HG02938 (cell line): ENCODE measurements at regions not wholly inside any gene's neighbourhood (a gene's known extent, or its start where the extent isn't known, plus 50 kb on each side); places are given as distances from the start of the nearest gene placed in this dataset.
"Not testable (repeated sequence)": the region's sequence is repeated elsewhere in the genome, so short reads cannot be mapped to it uniquely, and the experiment has no call there.

ENCODE experiments used
- ATAC-seq: cut with Tn5 transposase; IDR thresholded peaks from one replicate; pipeline ENCODE4 v1.9.1; 2021; ENCODE audit warnings: mild to moderate bottlenecking, moderate library complexity; ENCODE audit not compliant: unreplicated experiment

GRCh38 chr10:114872519-114873087 is 51.0 kb downstream of the FHIP2A start:
- no peak for ATAC-seq

- ATAC-seq: no peak
These were observed 53.3 kb downstream of the FHIP2A start for GRCh38 chr10:114874827-114875411.

- not testable (repeated sequence) for ATAC-seq
These were observed 54.1 kb downstream of the FHIP2A start for GRCh38 chr10:114875590-114876081.

DNA sequence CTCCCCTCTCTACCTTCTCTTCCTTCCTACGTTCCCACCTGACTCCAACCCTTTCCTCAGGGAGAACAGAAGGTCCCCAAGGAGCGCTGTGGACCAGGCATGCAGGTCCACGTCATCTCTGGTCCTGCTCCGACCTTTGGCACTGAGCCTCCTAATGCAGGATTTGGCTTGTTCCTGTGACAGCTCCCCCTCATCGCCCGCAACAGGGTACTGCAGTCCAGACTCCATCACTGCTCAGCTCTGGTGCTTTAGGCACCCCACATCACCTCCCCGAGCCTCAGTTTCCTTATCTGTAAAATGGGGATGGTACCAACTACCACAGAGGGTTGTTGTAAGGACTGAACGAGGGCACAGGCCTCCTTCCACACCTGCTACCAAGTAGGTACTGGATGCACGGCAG is 54.6 kb downstream of the FHIP2A start:
- no peak for ATAC-seq

GRCh38 chr10:114876602-114877300 is 55.2 kb downstream of the FHIP2A start:
- ATAC-seq: peak; percentile 68

GRCh38 chr10:114877301-114877644 is 55.7 kb downstream of the FHIP2A start:
- ATAC-seq: no peak

DNA sequence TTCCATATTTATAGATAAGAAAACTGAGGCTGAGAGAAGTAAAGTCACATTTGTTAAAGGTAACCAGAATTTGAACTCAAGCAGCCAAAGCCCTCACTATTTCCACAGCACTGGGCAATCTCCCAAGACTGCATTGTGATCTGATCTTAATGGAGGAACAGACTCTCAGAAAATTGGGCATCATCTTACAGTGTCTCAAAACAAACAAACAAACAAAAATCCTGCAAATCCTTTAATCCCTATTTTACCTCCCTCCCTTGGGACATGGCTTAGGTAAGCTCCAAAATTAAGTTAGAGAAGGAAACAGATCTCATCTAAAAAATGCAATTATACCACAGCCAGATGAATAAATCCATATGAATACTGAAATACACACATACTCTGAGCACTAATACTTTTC is 57.5 kb downstream of the FHIP2A start:
- no peak for ATAC-seq

- ATAC-seq: peak; percentile 63
These were observed 58.1 kb downstream of the FHIP2A start for GRCh38 chr10:114879541-114880158.

GRCh38 chr10:114881417-114881816 is 56.6 kb upstream of the TRUB1 start:
- ATAC-seq: no peak

GRCh38 chr10:114881901-114882300 is 56.1 kb upstream of the TRUB1 start:
- no peak for ATAC-seq

- ATAC-seq: no peak
These were observed 52.6 kb upstream of the TRUB1 start for GRCh38 chr10:114885443-114885842.
